OCI-LY3 (cell line): ENCODE measurements at regions not wholly inside any gene's neighbourhood (a gene's known extent, or its start where the extent isn't known, plus 50 kb on each side); places are given as distances from the start of the nearest gene placed in this dataset.

ENCODE experiments used
- EZH2phosphoT487 ChIP-seq: fragments of 200-600 bp; shearing (Covaris generic); IDR thresholded peaks from 2 replicates; pipeline ENCODE4 v1.6.1; 2018; ENCODE audit warnings: antibody characterized with exemption, mixed run types, low read depth
- TF ChIP-seq, protein P1 (sequence below): fragments of 200-600, 300-600 bp; sonication (generic); IDR thresholded peaks from 2 replicates; pipeline ENCODE4 v1.5.1; 2014; ENCODE audit warnings: antibody characterized with exemption, low read length, low read depth

DNA sequence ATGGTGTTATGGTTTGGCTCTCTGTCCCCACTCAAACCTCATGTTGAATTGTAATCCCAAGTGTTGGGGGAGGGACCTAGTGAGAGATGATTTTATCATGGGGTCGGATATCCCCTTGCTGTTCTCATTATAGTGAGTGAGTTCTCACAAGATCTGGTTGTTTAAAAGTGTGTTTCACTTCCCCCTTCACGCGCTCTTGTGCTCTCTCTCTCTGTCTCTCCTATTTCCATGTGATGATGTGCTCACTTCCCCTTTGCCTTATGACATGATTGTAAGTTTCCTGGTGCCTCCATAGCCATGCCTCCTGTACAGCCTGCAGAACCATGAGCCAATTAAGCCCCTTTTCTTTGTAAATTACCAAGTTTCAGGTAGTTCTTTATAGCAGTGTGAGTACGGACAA is 765.1 kb downstream of the KCNA4 start:
- TF ChIP-seq, protein P1, sequence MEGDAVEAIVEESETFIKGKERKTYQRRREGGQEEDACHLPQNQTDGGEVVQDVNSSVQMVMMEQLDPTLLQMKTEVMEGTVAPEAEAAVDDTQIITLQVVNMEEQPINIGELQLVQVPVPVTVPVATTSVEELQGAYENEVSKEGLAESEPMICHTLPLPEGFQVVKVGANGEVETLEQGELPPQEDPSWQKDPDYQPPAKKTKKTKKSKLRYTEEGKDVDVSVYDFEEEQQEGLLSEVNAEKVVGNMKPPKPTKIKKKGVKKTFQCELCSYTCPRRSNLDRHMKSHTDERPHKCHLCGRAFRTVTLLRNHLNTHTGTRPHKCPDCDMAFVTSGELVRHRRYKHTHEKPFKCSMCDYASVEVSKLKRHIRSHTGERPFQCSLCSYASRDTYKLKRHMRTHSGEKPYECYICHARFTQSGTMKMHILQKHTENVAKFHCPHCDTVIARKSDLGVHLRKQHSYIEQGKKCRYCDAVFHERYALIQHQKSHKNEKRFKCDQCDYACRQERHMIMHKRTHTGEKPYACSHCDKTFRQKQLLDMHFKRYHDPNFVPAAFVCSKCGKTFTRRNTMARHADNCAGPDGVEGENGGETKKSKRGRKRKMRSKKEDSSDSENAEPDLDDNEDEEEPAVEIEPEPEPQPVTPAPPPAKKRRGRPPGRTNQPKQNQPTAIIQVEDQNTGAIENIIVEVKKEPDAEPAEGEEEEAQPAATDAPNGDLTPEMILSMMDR: no peak
- TF ChIP-seq EZH2phosphoT487: no peak
